Panc1 (cell line): ENCODE measurements at regions not wholly inside any gene's neighbourhood (a gene's known extent, or its start where the extent isn't known, plus 50 kb on each side); places are given as distances from the start of the nearest gene placed in this dataset.

Source experiments
- ATAC-seq: fragments of 200-7000 bp; cut with Tn5 transposase; 2 replicates; pipeline ENCODE4 v1.9.1; 2020; ENCODE audit warnings: mild to moderate bottlenecking, moderate library complexity
- BruUV-seq: library from RNA; stranded (reverse); fragments of 400-500 nt; replicated peaks from 2 replicates; lab custom pipeline; 2021; lab: Mats Ljungman, UMichigan
- CTCF ChIA-PET: fragments of 300-600 bp; sonication (Branson Sonifier 250); formaldehyde crosslinking; loops from one replicate; lab custom pipeline; 2022; ENCODE audit warnings: antibody characterized with exemption; lab: Charles Lee
- POLR2A ChIA-PET: fragments of 300-600 bp; sonication (Branson Sonifier 250); formaldehyde crosslinking; loops from one replicate; lab custom pipeline; 2022; ENCODE audit warnings: antibody characterized with exemption; lab: Charles Lee
- DNase-seq: peaks from one replicate; pipeline ENCODE4 v3.0.0-alpha.2; 2010; ENCODE audit warnings: low read depth, low spot score
- H3K27ac ChIP-seq: 2 replicates; pipeline ENCODE4 v1.5.1; 2011; ENCODE audit warnings: mild to moderate bottlenecking, low read length, inconsistent platforms
- H3K27me3 ChIP-seq: fragments of 200-500 bp; sonication (Bioruptor generic); 2 replicates; pipeline ENCODE4 v1.6.0; 2014; ENCODE audit warnings: low read length, inconsistent platforms; ENCODE audit not compliant: control insufficient read depth, insufficient read depth
- H3K36me3 ChIP-seq: fragments of 200-500 bp; sonication (Bioruptor generic); 2 replicates; pipeline ENCODE4 v1.5.1; 2014; ENCODE audit warnings: inconsistent platforms, mild to moderate bottlenecking, low read length, moderate library complexity; ENCODE audit not compliant: control insufficient read depth, insufficient read depth
- H3K4me1 ChIP-seq: 2 replicates; pipeline ENCODE4 v1.5.1; 2011; ENCODE audit warnings: inconsistent platforms, mild to moderate bottlenecking, low read length, moderate library complexity; ENCODE audit not compliant: control insufficient read depth, insufficient read depth
- H3K4me3 ChIP-seq, 2 experiments: 2 replicates each; pipeline ENCODE4 v1.5.1; 2011 to 2012; ENCODE audit warnings: low read depth in 2 of 2, low read length in 2 of 2, mild to moderate bottlenecking in 2 of 2, inconsistent platforms in 1 of 2, moderate library complexity in 1 of 2
- H3K9me3 ChIP-seq: fragments of 200-500 bp; sonication (Bioruptor generic); 2 replicates; pipeline ENCODE4 v1.5.1; 2014; ENCODE audit warnings: low read depth, mild to moderate bottlenecking, inconsistent platforms, low read length, moderate library complexity; ENCODE audit not compliant: control insufficient read depth, insufficient read depth
- CTCF ChIP-seq: fragments of 450-650 bp; IDR thresholded peaks from 2 replicates; pipeline ENCODE4 v1.5.1; 2017; ENCODE audit warnings: mild to moderate bottlenecking
- POLR2AphosphoS5 ChIP-seq: IDR thresholded peaks from 2 replicates; pipeline ENCODE4 v1.6.1; 2012; ENCODE audit warnings: mild to moderate bottlenecking, low read depth, low read length, moderate library complexity
- REST ChIP-seq, 2 experiments: IDR thresholded peaks; 2 replicates each; pipeline ENCODE4 v1.6.1; 2011 to 2012; ENCODE audit warnings: low read depth in 2 of 2, control low read depth in 1 of 2, low read length in 1 of 2, mild to moderate bottlenecking in 1 of 2, moderate library complexity in 1 of 2; ENCODE audit not compliant: insufficient read depth in 1 of 2
- SIN3A ChIP-seq: IDR thresholded peaks from 2 replicates; pipeline ENCODE4 v1.6.1; 2012; ENCODE audit warnings: low read depth, mild to moderate bottlenecking, low read length, moderate library complexity, borderline replicate concordance; ENCODE audit not compliant: insufficient read depth
- TCF7L2 ChIP-seq: IDR thresholded peaks from 2 replicates; pipeline ENCODE4 v1.6.1; 2011; ENCODE audit warnings: mild to moderate bottlenecking, low read depth, low read length, inconsistent platforms
- in situ Hi-C: cut with HindIII; loops from 2 replicates; pipeline ENCODE4 v1.10.0; 2016; ENCODE audit warnings: low sequenced_read_pairs, low pct_unique_long_range_greater_than_20kb
- intact Hi-C: fragments of 100-400 bp; cut with micrococcal nuclease; formaldehyde crosslinking; loops from one replicate; pipeline ENCODE4 v1.10.0; 2022; ENCODE audit not compliant: unreplicated experiment

GRCh38 chr7:35516498-35516897, 178.4 kb downstream of the HERPUD2 start:
- H3K9me3 ChIP-seq, result no peaks in the 10 kb centered on the region
- no peaks in the 10 kb centered on the region for H3K4me1 ChIP-seq
- no TSS peak for BruUV-seq
- DNase-seq (no peak), ATAC-seq (no peak)
- H3K27me3 ChIP-seq, result peaks cover 22% of the 10 kb centered on the region
- H3K36me3 ChIP-seq, result no peaks in the 10 kb centered on the region
- TF ChIP-seq REST (IDR thresholded peaks at IDR 0.05; ENCODE audit: insufficient read depth in 1 of 2, low read depth in 2 of 2, low read length in 1 of 2) (no peak), CTCF (no peak)
- CTCF ChIA-PET, result interaction anchor here (0.7 kb wide), 1 partner anchor 284 kb away, joined by 5 read pairs; the partner anchor contains the start of gene SEPTIN7
- H3K4me3 ChIP-seq, result no peak overlapping the region
- in situ Hi-C loops, result no loop called here
- H3K27ac ChIP-seq, result no peak overlapping the region
- intact Hi-C loops, result no loop called here
- POLR2A ChIA-PET, result no interaction called here

- Histone ChIP-seq H3K4me1 (no peaks in the 10 kb centered on the region), H3K4me3 (no peak overlapping the region), H3K36me3 (no peaks in the 10 kb centered on the region), H3K27me3 (peaks cover 16% of the 10 kb centered on the region), H3K9me3 (no peaks in the 10 kb centered on the region), H3K27ac (no peak overlapping the region)
- in situ Hi-C loops (no loop called here), intact Hi-C loops (no loop called here)
- ATAC-seq, result no peak
- ChIA-PET POLR2A (no interaction called here), CTCF (no interaction called here)
- TF ChIP-seq REST (IDR thresholded peaks at IDR 0.05; ENCODE audit: insufficient read depth in 1 of 2, low read depth in 2 of 2, low read length in 1 of 2) (no peak), TCF7L2 (no peak), CTCF (no peak), SIN3A (no peak), POLR2AphosphoS5 (no peak)
- BruUV-seq, result no TSS peak
- DNase-seq, result no peak
These were observed 181.1 kb downstream of the HERPUD2 start for GRCh38 chr7:35513828-35514227.
